Progenitor cell of endocrine pancreas (in vitro differentiated cells): ENCODE measurements at regions not wholly inside any gene's neighbourhood (a gene's known extent, or its start where the extent isn't known, plus 50 kb on each side); places are given as distances from the start of the nearest gene placed in this dataset.
"Not testable (repeated sequence)": the region's sequence is repeated elsewhere in the genome, so short reads cannot be mapped to it uniquely, and the experiment has no call there.

Experiments
- DNase-seq: peaks from one replicate; pipeline ENCODE4 v3.0.0; 2021; ENCODE audit warnings: low spot score; ENCODE audit not compliant: unreplicated experiment
- H3K27ac Mint-ChIP-seq: 2 replicates; pipeline ENCODE4 v1.8.0; 2021; ENCODE audit warnings: mild to moderate bottlenecking, moderate library complexity, mixed read lengths
- H3K27me3 Mint-ChIP-seq: 2 replicates; pipeline ENCODE4 v1.8.0; 2021; ENCODE audit warnings: mixed read lengths
- H3K36me3 Mint-ChIP-seq: 2 replicates; pipeline ENCODE4 v1.8.0; 2022; ENCODE audit warnings: mixed read lengths; ENCODE audit not compliant: insufficient read depth
- H3K4me1 Mint-ChIP-seq: 2 replicates; pipeline ENCODE4 v1.8.0; 2021; ENCODE audit warnings: low read depth, mixed read lengths
- H3K4me3 Mint-ChIP-seq: 2 replicates; pipeline ENCODE4 v1.8.0; 2021; ENCODE audit warnings: low read depth, mild to moderate bottlenecking, moderate library complexity, mixed read lengths
- H3K9me3 Mint-ChIP-seq: 2 replicates; pipeline ENCODE4 v1.8.0; 2021; ENCODE audit warnings: low read depth, mixed read lengths
- CTCF ChIP-seq: fragments of 200-600 bp; sonication (generic); IDR thresholded peaks from one replicate; pipeline ENCODE4 v1.5.0; 2021; ENCODE audit warnings: antibody characterized with exemption, mild to moderate bottlenecking; ENCODE audit not compliant: unreplicated experiment

- Mint-ChIP-seq H3K4me3 (no peak overlapping the region), H3K36me3 (no peaks in the 10 kb centered on the region), H3K27me3 (no peaks in the 10 kb centered on the region), H3K4me1 (peaks cover 11% of the 10 kb centered on the region), H3K27ac (no peak overlapping the region), H3K9me3 (peaks cover 4% of the 10 kb centered on the region)
- no peak for TF ChIP-seq CTCF
- no peak for DNase-seq
Observed at GRCh38 chr5:63097286-63097685, 518.7 kb downstream of the LRRC70 start.

- no peak for TF ChIP-seq CTCF
- H3K36me3 Mint-ChIP-seq, result no peaks in the 10 kb centered on the region
- no peak for DNase-seq
- H3K27me3 Mint-ChIP-seq, result no peaks in the 10 kb centered on the region
- H3K4me1 Mint-ChIP-seq, result peaks cover 11% of the 10 kb centered on the region
- H3K4me3 Mint-ChIP-seq, result no peak overlapping the region
- no peak overlapping the region for H3K27ac Mint-ChIP-seq
- peaks cover 4% of the 10 kb centered on the region for H3K9me3 Mint-ChIP-seq
Observed at GRCh38 chr5:63094730-63095129, 516.1 kb downstream of the LRRC70 start.

GRCh38 chr5:63089147-63089546, 510.5 kb downstream of the LRRC70 start:
- no peak overlapping the region for H3K4me3 Mint-ChIP-seq
- no peak for DNase-seq
- H3K9me3 Mint-ChIP-seq, result no peaks in the 10 kb centered on the region
- peaks cover 15% of the 10 kb centered on the region for H3K4me1 Mint-ChIP-seq
- H3K27ac Mint-ChIP-seq, result no peak overlapping the region
- TF ChIP-seq CTCF, result no peak
- H3K36me3 Mint-ChIP-seq, result no peaks in the 10 kb centered on the region
- H3K27me3 Mint-ChIP-seq, result no peaks in the 10 kb centered on the region

GRCh38 chr5:63085561-63085960, 506.9 kb downstream of the LRRC70 start:
- Mint-ChIP-seq H3K9me3 (no peaks in the 10 kb centered on the region), H3K27ac (no peak overlapping the region), H3K36me3 (no peaks in the 10 kb centered on the region), H3K4me3 (no peak overlapping the region), H3K4me1 (peaks cover 6% of the 10 kb centered on the region), H3K27me3 (no peaks in the 10 kb centered on the region)
- TF ChIP-seq CTCF, result no peak
- DNase-seq, result no peak

GRCh38 chr5:63083689-63084088, 505.1 kb downstream of the LRRC70 start:
- not testable (repeated sequence) for H3K27ac Mint-ChIP-seq

GRCh38 chr5:63081402-63081801, 502.8 kb downstream of the LRRC70 start:
- H3K4me3 Mint-ChIP-seq, result no peak overlapping the region
- DNase-seq, result no peak
- H3K27me3 Mint-ChIP-seq, result no peaks in the 10 kb centered on the region
- no peak for TF ChIP-seq CTCF
- H3K4me1 Mint-ChIP-seq, result peaks cover 6% of the 10 kb centered on the region
- no peak overlapping the region for H3K27ac Mint-ChIP-seq
- H3K36me3 Mint-ChIP-seq, result no peaks in the 10 kb centered on the region
- H3K9me3 Mint-ChIP-seq, result no peaks in the 10 kb centered on the region

More at GRCh38 chr5:63083689-63084088, 505.1 kb downstream of the LRRC70 start:
- not testable (repeated sequence) for H3K4me3 Mint-ChIP-seq, DNase-seq, H3K36me3 Mint-ChIP-seq, H3K9me3 Mint-ChIP-seq, H3K4me1 Mint-ChIP-seq, H3K27me3 Mint-ChIP-seq
